ENCODE measurements at regions not wholly inside any gene's neighbourhood (a gene's known extent, or its start where the extent isn't known, plus 50 kb on each side); places are given as distances from the start of the nearest gene placed in this dataset.
A peak's percentile ranks its signal among the peaks of the same experiment; 100 is the strongest.
"Not testable (repeated sequence)": the region's sequence is repeated elsewhere in the genome, so short reads cannot be mapped to it uniquely, and the experiment has no call there.

GRCh38 chr10:38600146-38600545 lies 506.0 kb downstream of the ZNF37A start:
- no peak overlapping the region for H3K27ac Mint-ChIP-seq
- H3K4me1 Mint-ChIP-seq = no peaks in the 10 kb centered on the region
- no peaks in the 10 kb centered on the region for H3K27me3 Mint-ChIP-seq
- DNase-seq = no peak
- no peaks in the 10 kb centered on the region for H3K36me3 Mint-ChIP-seq
- no peak overlapping the region for H3K4me3 Mint-ChIP-seq
- ATAC-seq (ENCODE audit: low read depth in 2 of 2) = no peak
- H3K9me3 Mint-ChIP-seq = peaks cover 0 to 27% (median 14%) of the 10 kb centered on the region in 7 donors

- H3K36me3 Mint-ChIP-seq = no peaks in the 10 kb centered on the region
- ATAC-seq (ENCODE audit: low read depth in 2 of 2) = no peak
- H3K9me3 Mint-ChIP-seq = peaks cover 0 to 30% (median 16%) of the 10 kb centered on the region in 7 donors
- H3K4me3 Mint-ChIP-seq = no peak overlapping the region
- no peak for DNase-seq
- no peaks in the 10 kb centered on the region for H3K27me3 Mint-ChIP-seq
- H3K4me1 Mint-ChIP-seq = no peaks in the 10 kb centered on the region
- no peak overlapping the region for H3K27ac Mint-ChIP-seq
These were observed 506.6 kb downstream of the ZNF37A start for GRCh38 chr10:38600696-38601095.

- not testable (repeated sequence) for H3K36me3 Mint-ChIP-seq; H3K4me1 Mint-ChIP-seq; H3K27ac Mint-ChIP-seq; H3K27me3 Mint-ChIP-seq; DNase-seq; ATAC-seq (ENCODE audit: low read depth in 2 of 2)
- peaks cover 7 to 22% (median 14%) of the 10 kb centered on the region in 7 donors for H3K9me3 Mint-ChIP-seq
- peak overlapping the region in 1 of 8 donors; percentile 30 for H3K4me3 Mint-ChIP-seq
These were observed 509.5 kb downstream of the ZNF37A start for GRCh38 chr10:38603681-38604080.

GRCh38 chr10:38604477-38604876 lies 510.3 kb downstream of the ZNF37A start:
- not testable (repeated sequence) for H3K27ac Mint-ChIP-seq; H3K36me3 Mint-ChIP-seq; H3K27me3 Mint-ChIP-seq; ATAC-seq (ENCODE audit: low read depth in 2 of 2); DNase-seq; H3K4me1 Mint-ChIP-seq; H3K4me3 Mint-ChIP-seq
- H3K9me3 Mint-ChIP-seq = peaks cover 6 to 21% (median 14%) of the 10 kb centered on the region in 7 donors

GRCh38 chr10:38605153-38605661 lies 511.1 kb downstream of the ZNF37A start:
- Mint-ChIP-seq H3K4me1 (no peaks in the 10 kb centered on the region), H3K27ac (no peak overlapping the region), H3K4me3 (no peak overlapping the region), H3K27me3 (no peaks in the 10 kb centered on the region), H3K36me3 (no peaks in the 10 kb centered on the region), H3K9me3 (peaks cover 0 to 21% (median 14%) of the 10 kb centered on the region in 7 donors)
- DNase-seq (no peak), ATAC-seq (ENCODE audit: low read depth in 2 of 2) (no peak)

- not testable (repeated sequence) for H3K27ac Mint-ChIP-seq; ATAC-seq (ENCODE audit: low read depth in 2 of 2); H3K27me3 Mint-ChIP-seq
These were observed 521.5 kb downstream of the ZNF37A start for GRCh38 chr10:38615596-38615995.

GRCh38 chr10:38619831-38620230 lies 525.7 kb downstream of the ZNF37A start:
- H3K4me3 Mint-ChIP-seq; H3K9me3 Mint-ChIP-seq; ATAC-seq (ENCODE audit: low read depth in 2 of 2); H3K27ac Mint-ChIP-seq; H3K36me3 Mint-ChIP-seq; H3K27me3 Mint-ChIP-seq; H3K4me1 Mint-ChIP-seq; DNase-seq: not testable (repeated sequence)

More at GRCh38 chr10:38615596-38615995, 521.5 kb downstream of the ZNF37A start:
- H3K4me3 Mint-ChIP-seq, H3K36me3 Mint-ChIP-seq, H3K4me1 Mint-ChIP-seq, DNase-seq: not testable (repeated sequence)
- H3K9me3 Mint-ChIP-seq = peaks cover 11 to 31% (median 17%) of the 10 kb centered on the region in 7 donors

- not testable (repeated sequence) for H3K4me1 Mint-ChIP-seq; H3K36me3 Mint-ChIP-seq; ATAC-seq (ENCODE audit: low read depth in 2 of 2); H3K27me3 Mint-ChIP-seq; H3K9me3 Mint-ChIP-seq; H3K4me3 Mint-ChIP-seq; H3K27ac Mint-ChIP-seq; DNase-seq
These were observed 541.5 kb downstream of the ZNF37A start for GRCh38 chr10:38635650-38636049.

All from naive B cell (primary cell).